GM21576 (cell line): ENCODE measurements at regions not wholly inside any gene's neighbourhood (a gene's known extent, or its start where the extent isn't known, plus 50 kb on each side); places are given as distances from the start of the nearest gene placed in this dataset.
A peak's percentile ranks its signal among the peaks of the same experiment; 100 is the strongest.
"Not testable (repeated sequence)": the region's sequence is repeated elsewhere in the genome, so short reads cannot be mapped to it uniquely, and the experiment has no call there.

Source experiments
- ATAC-seq: cut with Tn5 transposase; IDR thresholded peaks from one replicate; pipeline ENCODE4 v1.9.1; 2021; ENCODE audit warnings: mild to moderate bottlenecking, moderate library complexity; ENCODE audit not compliant: unreplicated experiment

DNA sequence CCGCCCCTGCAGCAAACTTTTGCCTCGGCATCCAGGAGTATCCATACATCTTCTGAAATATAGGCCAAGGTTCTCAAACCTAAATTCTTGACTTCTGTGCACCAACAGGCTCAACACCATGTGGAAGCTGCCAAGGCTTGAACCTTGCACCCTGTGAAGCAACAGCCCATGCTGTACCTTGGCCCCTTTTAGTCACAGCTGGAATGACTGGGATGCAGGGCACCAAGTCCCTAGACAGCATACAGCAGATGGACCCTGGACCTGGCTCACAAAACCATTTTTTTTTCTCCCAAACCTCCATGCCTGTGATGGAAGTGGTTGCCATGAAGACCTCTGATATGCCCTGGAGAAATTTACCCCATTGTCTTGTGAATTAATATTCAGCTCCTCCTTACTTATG is 233.8 kb upstream of the KCND2 start:
- ATAC-seq: no peak

- no peak for ATAC-seq
These were observed 231.2 kb upstream of the KCND2 start for GRCh38 chr7:120041798-120042197.

DNA sequence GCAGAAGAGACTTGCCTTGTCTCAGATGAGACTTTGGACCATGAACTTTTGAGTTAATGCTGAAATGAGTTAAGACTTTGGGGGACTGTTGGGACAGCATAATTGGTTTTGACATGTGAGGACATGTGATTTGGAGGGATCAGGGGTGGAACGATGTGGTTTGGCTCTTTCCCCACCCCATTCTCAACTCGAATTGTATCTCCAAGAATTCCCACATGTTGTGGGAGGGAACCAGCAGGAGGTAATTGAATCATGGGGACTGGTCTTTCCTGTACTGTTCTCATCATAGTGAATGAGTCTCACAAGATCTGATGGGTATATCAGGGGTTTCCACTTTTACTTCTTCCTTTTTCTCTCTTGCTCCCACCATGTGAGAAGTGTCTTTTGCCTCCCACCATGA is 229.7 kb upstream of the KCND2 start:
- no peak for ATAC-seq

DNA sequence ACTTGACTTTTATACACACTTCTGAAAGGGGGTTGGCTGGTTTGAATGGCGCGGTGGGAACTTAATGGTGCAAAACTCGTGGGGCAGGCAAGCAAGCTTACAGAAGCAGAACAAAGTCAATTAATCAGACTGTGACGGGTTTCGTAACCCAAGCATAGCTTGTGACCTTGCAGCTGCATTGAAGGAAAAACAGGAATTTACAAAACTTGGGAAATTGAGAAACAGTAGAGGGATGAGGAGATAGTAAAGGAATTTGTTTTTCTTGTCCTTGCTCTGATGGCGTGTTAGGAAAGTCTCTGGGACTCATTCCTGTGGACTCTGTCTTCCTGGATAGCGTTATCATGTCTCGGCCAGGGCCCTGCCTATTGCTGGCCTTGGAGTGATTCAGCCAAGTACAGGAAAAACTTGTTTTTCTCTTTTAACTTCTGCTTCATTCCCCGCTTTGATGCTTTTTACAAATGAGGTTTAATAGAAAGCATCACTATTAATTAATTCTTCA is 220.0 kb upstream of the KCND2 start:
- no peak for ATAC-seq

DNA sequence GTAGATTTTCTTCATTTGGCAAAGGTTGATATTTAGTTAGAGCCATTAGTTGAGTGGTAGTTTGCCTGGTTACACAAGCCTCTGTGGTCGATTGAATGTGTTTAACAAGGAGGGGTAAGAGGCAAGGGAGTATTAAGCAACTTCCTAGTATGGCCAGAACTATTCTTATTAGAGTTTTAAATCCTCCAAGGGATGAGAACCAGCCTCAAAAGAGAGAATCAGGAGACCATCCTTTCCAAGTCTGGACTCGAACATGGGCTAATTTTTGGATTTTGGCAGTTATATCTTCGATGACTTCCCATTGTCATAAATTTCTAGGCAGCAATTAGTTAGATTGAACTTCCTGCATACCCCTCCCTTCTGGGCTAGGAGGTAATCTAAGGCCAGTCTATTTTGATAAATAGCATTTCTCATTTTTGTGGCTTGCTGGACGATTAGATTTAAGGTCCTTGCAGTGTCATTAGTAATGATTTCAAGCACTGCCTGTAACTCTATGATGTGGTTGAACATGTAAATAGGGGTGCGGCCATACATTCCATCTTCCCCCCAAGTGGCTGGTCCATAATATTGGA is 219.5 kb upstream of the KCND2 start:
- no peak for ATAC-seq

GRCh38 chr7:120054376-120055100 is 218.4 kb upstream of the KCND2 start:
- ATAC-seq: no peak

DNA sequence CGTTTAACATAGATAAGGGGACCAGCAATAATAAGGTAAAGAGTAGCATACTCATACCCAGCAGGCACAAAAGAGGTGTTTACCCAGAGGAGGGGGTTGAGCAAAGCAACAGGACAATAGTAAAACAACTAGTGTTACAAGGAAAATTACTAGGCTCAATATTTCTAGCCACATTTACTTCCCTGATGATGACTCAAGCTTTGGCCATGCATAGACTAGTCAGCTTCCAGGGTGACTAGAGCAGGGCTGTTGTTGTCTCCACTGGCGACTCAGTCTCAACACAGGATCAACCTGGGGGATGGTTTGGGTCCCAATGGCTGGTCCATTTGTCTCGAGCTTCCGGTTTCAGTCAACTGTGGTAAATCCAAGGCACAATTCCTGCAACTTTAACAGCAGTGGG is 217.7 kb upstream of the KCND2 start:
- no peak for ATAC-seq

- no peak for ATAC-seq
These were observed 216.7 kb upstream of the KCND2 start for GRCh38 chr7:120056227-120056626.

DNA sequence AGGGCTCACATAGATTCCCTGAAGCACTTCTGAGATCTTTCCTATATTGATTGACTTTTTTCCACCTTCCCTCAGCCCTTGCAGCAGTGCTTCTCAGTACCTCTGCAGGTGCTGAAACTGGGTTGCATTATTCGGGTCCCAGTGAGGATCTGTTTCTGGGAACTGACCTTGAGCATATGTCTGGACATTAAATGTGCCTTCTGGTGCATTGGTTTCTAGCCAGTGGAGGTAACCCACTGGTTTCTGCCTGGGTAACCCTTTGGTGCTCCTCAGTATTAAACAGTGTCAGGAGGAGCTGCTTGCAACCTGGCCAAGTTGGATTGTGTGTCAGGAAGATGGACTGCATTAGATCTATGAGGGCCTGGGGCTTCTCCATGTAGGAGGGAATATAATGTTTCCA is 213.3 kb upstream of the KCND2 start:
- ATAC-seq: no peak

DNA sequence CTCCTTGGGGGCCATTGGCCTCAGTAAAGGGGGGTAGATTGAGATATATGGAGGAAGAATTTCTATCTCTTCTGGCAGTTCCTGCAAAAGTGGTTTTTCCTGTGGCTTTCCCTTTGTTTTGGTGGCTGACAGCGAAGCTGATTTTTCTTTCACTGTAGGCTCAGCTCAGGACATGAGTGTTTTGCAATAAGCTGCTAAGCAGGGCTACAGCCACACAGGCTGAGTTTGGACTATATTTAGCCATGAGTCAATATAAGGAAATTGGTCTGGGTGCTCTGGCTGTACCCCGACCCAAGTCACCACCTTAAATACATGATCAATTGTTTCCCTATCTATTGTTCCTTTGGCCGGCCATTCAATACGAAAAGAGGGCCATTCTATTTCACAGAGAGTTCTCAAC is 212.7 kb upstream of the KCND2 start:
- ATAC-seq: no peak

DNA sequence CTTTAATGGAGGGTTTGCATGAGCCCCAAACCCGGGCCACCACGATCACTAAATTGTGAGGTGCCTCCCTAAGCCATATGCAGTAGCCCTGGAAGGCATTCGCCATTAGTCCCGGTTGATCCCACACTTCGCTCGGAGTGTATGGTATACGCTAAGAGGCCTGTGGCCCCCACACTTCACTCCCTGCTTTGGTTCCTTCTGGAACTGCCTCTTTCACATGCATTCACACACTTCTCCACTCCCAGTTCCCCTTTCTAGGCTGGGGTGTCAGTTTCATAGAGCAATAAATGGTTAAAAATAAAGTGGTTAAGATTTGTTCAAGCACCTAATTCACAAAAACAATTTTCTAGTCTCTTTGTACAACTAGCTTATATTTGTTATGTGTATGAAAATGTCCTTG is 212.1 kb upstream of the KCND2 start:
- no peak for ATAC-seq

DNA sequence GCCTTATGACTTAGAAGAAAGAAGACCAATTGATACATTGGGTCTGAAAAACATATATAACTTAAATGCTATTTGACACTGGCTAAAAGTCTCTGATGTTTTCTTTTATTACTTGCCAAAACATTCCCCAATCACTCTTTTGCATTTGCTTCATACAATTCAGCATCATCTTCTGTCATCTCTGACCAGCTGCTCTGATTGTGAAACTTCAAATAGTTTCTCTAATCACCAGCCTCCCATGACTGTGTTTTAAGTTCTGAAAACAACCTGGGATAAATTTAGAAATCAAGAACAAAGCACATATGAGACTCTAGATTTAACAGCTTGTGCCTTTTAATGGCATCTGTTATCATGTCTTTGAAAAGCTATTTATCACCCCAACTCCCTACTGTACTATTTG is 208.4 kb upstream of the KCND2 start:
- ATAC-seq: peak; percentile 87

GRCh38 chr7:120066898-120067297 is 206.1 kb upstream of the KCND2 start:
- ATAC-seq: not testable (repeated sequence)

- ATAC-seq: no peak
These were observed 202.8 kb upstream of the KCND2 start for GRCh38 chr7:120070201-120070600.

- ATAC-seq: no peak
These were observed 195.2 kb upstream of the KCND2 start for GRCh38 chr7:120077777-120078176.

GRCh38 chr7:120079022-120079421 is 194.0 kb upstream of the KCND2 start:
- no peak for ATAC-seq

GRCh38 chr7:120079704-120080103 is 193.3 kb upstream of the KCND2 start:
- no peak for ATAC-seq

DNA sequence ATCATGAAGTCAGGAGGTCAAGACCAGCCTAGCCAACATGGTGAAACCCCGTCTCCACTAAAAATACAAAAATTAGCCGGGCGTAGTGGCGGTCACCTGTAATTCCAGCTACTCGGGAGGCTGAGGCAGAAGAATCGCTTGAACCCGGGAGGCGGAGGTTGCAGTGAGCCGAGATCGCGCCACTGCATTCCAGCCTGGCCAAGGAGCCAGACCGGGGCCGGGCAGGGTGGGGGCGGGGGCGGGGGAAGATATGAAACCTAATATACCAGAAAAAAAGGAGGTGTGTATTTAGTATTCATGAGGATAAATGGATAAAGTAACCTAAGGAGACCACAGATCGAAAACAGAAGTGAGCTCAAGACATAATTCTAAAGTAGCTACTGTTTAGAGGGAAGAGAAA is 186.5 kb upstream of the KCND2 start:
- not testable (repeated sequence) for ATAC-seq

GRCh38 chr7:120089968-120090367 is 183.0 kb upstream of the KCND2 start:
- ATAC-seq: no peak

- ATAC-seq: no peak
These were observed 181.2 kb upstream of the KCND2 start for GRCh38 chr7:120091807-120092206.

GRCh38 chr7:120097020-120097419 is 176.0 kb upstream of the KCND2 start:
- no peak for ATAC-seq

DNA sequence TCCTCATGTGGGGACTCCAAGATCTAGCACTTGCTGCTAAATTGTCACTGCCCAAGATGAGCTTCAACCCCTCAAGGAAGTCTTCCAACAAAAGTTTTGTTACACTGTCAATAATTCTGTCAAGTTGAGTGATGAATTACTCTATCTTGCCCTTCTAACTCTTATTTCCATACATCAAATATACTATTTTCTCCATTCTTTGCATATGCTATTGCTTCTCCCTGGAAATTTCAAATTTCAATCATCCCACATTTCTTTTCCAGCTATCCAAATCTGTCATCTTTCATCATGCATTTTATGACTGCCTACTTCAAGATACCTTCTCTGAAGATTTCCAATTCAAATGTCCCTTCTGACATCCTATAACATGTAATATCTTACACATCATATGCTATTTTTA is 175.2 kb upstream of the KCND2 start:
- no peak for ATAC-seq

GRCh38 chr7:120108376-120108775 is 164.6 kb upstream of the KCND2 start:
- no peak for ATAC-seq
